Muscle of arm (tissue), 1 donor: ENCODE measurements at regions not wholly inside any gene's neighbourhood (a gene's known extent, or its start where the extent isn't known, plus 50 kb on each side); places are given as distances from the start of the nearest gene placed in this dataset.

Source experiments
- DNase-seq: peaks from one replicate; pipeline ENCODE4 v3.0.0-alpha.2; 2013

- DNase-seq, result no peak
These were observed 697.3 kb downstream of the TLR4 start for GRCh38 chr9:118401546-118401945.

- DNase-seq, result no peak
These were observed 710.5 kb downstream of the TLR4 start for GRCh38 chr9:118414676-118415075.

GRCh38 chr9:118418887-118419565 lies 714.8 kb downstream of the TLR4 start:
- DNase-seq, result peak; percentile 8

GRCh38 chr9:118419676-118420075 lies 715.5 kb downstream of the TLR4 start:
- no peak for DNase-seq

GRCh38 chr9:118422508-118422907 lies 718.3 kb downstream of the TLR4 start:
- no peak for DNase-seq

- no peak for DNase-seq
These were observed 718.8 kb downstream of the TLR4 start for GRCh38 chr9:118423021-118423420.

GRCh38 chr9:118423721-118424120 lies 719.5 kb downstream of the TLR4 start:
- no peak for DNase-seq

GRCh38 chr9:118426772-118427171 lies 722.6 kb downstream of the TLR4 start:
- no peak for DNase-seq

GRCh38 chr9:118438810-118439209 lies 734.6 kb downstream of the TLR4 start:
- no peak for DNase-seq

- no peak for DNase-seq
These were observed 735.2 kb downstream of the TLR4 start for GRCh38 chr9:118439441-118439840.

GRCh38 chr9:118444403-118444802 lies 740.2 kb downstream of the TLR4 start:
- no peak for DNase-seq

- no peak for DNase-seq
These were observed 742.9 kb downstream of the TLR4 start for GRCh38 chr9:118446943-118447639.

- DNase-seq, result no peak
These were observed 745.4 kb downstream of the TLR4 start for GRCh38 chr9:118449554-118449953.

GRCh38 chr9:118455259-118455658 lies 751.1 kb downstream of the TLR4 start:
- no peak for DNase-seq

- peak; percentile 27 for DNase-seq
These were observed 751.6 kb downstream of the TLR4 start for GRCh38 chr9:118455788-118456187.

- no peak for DNase-seq
These were observed 753.2 kb downstream of the TLR4 start for GRCh38 chr9:118457171-118458000.

GRCh38 chr9:118459913-118460312 lies 755.7 kb downstream of the TLR4 start:
- DNase-seq, result no peak

GRCh38 chr9:118463419-118463818 lies 759.2 kb downstream of the TLR4 start:
- DNase-seq, result no peak

- DNase-seq, result no peak
These were observed 769.3 kb downstream of the TLR4 start for GRCh38 chr9:118473521-118473920.

- no peak for DNase-seq
These were observed 774.5 kb downstream of the TLR4 start for GRCh38 chr9:118478752-118479151.

- no peak for DNase-seq
These were observed 778.1 kb downstream of the TLR4 start for GRCh38 chr9:118482306-118482705.

GRCh38 chr9:118483677-118484076 lies 779.5 kb downstream of the TLR4 start:
- DNase-seq, result no peak

GRCh38 chr9:118503236-118503635 lies 799.0 kb downstream of the TLR4 start:
- DNase-seq, result no peak
